HEK293T (cell line): ENCODE measurements at regions not wholly inside any gene's neighbourhood (a gene's known extent, or its start where the extent isn't known, plus 50 kb on each side); places are given as distances from the start of the nearest gene placed in this dataset.

ENCODE experiments used
- ARNT ChIP-seq: fragments of 450-650 bp; IDR thresholded peaks from 2 replicates; pipeline ENCODE4 v1.6.1; 2017; ENCODE audit warnings: mild to moderate bottlenecking
- BHLHE40 ChIP-seq: fragments of 450-650 bp; IDR thresholded peaks from 2 replicates; pipeline ENCODE4 v1.6.1; 2016; ENCODE audit warnings: mild to moderate bottlenecking, moderate library complexity, borderline replicate concordance
- CTBP1 ChIP-seq: fragments of 450-650 bp; IDR thresholded peaks from 2 replicates; pipeline ENCODE4 v1.6.1; 2016; ENCODE audit warnings: borderline replicate concordance
- FOXA1 ChIP-seq: fragments of 450-650 bp; IDR thresholded peaks from 2 replicates; pipeline ENCODE4 v1.6.1; 2016; ENCODE audit warnings: mild to moderate bottlenecking
- FOXK2 ChIP-seq: fragments of 450-650 bp; IDR thresholded peaks from 2 replicates; pipeline ENCODE4 v1.6.1; 2016; ENCODE audit warnings: mild to moderate bottlenecking
- HDGF ChIP-seq: fragments of 450-650 bp; IDR thresholded peaks from 2 replicates; pipeline ENCODE4 v1.6.1; 2017; ENCODE audit warnings: antibody characterized with exemption, borderline replicate concordance
- L3MBTL2 ChIP-seq: fragments of 450-650 bp; conservative IDR thresholded peaks from 2 replicates; pipeline ENCODE4 v1.6.1; 2016; ENCODE audit warnings: mild to moderate bottlenecking
- SP1 ChIP-seq: fragments of 450-650 bp; IDR thresholded peaks from 2 replicates; pipeline ENCODE4 v1.6.1; 2017
- SUZ12 ChIP-seq: fragments of 450-650 bp; IDR thresholded peaks from 2 replicates; pipeline ENCODE4 v1.6.1; 2016; ENCODE audit warnings: mild to moderate bottlenecking
- ZNF384 ChIP-seq: fragments of 450-650 bp; IDR thresholded peaks from 2 replicates; pipeline ENCODE4 v1.6.1; 2016

DNA sequence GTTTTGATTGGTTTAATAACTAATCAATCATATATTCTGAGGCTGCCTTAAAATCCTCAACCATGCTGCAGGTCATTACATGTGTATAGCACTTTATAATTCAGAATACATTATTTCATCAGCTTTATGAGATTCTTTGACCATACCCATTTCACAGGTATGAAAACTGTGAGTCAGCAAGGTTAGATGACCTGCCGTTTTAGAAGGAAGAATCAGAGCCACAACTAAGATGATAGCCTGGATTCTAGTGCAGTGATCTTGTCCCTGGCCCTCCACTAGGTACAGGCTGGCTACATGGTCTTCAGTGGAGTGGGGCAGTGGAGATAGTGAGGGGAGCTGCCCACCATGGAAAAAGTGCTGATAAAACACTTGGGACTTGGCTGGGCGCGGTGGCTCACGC, 154.4 kb upstream of the MAX start:
- TF ChIP-seq FOXA1 (no peak), CTBP1 (no peak), SUZ12 (no peak), ZNF384 (no peak), FOXK2 (no peak), BHLHE40 (no peak), HDGF (no peak), SP1 (no peak), ARNT (no peak), L3MBTL2 (no peak)
